Activated CD8-positive, alpha-beta memory T cell treated with anti-CD3 and anti-CD28 coated beads for 24 hours (primary cell): ENCODE measurements at regions not wholly inside any gene's neighbourhood (a gene's known extent, or its start where the extent isn't known, plus 50 kb on each side); places are given as distances from the start of the nearest gene placed in this dataset.
A peak's percentile ranks its signal among the peaks of the same experiment; 100 is the strongest.
"Not testable (repeated sequence)": the region's sequence is repeated elsewhere in the genome, so short reads cannot be mapped to it uniquely, and the experiment has no call there.

Experiments used
- DNase-seq: peaks from one replicate; pipeline ENCODE4 v3.0.0-alpha.2; 2020

DNA sequence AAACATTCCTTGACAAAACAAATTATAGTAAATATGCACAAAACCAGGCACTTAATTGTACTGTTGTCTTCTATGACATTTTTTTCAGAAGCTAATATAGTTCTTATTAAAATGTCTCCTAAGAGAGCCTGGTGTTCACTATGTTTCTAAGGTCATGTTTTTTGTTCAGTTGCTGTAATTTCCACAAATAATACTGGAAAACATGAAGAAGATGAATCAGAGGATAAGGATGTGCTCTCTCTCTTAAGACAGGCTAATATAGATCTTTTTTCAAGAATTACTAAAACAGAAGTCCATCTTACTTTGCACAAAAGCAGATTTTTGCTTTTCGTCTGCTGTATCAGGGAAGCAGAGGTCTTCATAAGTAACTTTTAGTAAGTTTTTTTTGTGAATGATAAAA is 823.0 kb upstream of the NECTIN3 start:
- no peak for DNase-seq

DNA sequence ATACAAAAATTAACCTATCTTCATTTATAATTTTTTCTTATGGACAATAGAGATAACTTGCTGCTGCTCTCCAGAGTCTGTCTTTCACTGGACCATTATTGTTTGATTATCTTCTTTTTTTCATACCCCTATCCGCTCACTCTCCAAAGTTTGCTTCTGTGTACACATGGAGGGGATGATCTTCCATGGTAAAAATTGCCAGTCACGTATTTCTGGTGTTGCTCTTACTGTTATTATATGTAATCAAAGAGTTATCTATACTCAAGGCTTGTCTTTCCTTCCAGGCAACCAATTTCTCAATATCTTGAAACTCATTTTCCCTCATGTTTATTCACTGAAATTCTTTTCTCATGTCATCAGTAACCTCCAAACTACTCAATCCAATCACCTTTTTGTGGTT is 817.8 kb upstream of the NECTIN3 start:
- no peak for DNase-seq

DNA sequence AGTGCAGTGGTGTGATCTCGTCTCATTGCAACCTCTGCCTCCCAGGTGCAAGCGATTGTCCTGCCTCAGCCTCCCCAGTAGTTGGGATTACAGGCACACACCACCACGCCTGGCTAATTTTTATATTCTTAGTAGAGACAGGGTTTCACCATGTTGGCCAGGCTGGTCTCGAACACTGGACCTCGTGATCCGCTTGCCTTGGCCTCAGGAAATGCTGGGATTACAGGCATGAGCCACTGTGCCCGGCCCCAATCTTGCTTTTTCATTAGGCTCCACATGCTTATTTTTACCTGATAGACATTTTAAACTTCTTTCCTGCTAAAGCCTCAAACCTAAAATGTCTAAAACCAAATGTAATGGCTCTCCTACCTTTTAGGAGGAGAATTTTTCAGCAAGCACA is 817.0 kb upstream of the NECTIN3 start:
- DNase-seq, result no peak

DNA sequence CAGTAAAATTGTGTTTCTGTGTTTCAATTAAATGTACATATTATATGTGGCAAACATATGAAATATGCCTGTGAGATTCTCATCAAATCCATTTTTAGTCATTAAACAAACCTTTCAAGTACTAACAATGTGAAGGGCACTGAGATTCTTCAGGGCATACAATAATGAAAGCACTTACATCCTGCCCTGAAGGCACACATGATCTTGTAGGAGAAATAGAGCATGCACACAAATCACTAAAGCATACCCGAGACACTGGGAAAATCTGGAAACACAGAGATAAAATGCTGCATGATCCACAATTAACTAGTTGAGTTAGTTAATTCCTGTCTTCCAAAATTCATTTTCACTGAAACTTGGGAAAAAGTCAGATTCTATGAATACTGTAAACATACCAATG is 810.5 kb upstream of the NECTIN3 start:
- no peak for DNase-seq

DNA sequence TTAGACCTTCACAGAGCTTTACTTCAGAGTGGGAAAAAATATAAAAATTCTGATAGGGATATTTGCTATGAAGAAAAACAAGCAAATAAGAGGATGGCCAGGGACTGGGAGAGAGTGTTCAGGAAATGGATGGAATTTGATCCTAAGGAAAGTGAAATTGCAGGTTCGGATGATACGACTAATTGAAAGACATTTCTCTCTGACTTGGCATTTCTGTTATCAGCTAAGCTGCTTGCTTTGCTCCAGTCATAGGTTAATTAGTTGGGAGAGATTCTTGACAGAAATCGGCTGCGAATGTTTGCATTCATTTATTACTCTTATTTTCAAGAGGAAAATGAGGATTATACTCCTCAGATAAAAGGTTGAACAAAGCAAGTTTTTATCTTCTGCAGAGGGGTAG is 808.7 kb upstream of the NECTIN3 start:
- DNase-seq, result no peak

DNA sequence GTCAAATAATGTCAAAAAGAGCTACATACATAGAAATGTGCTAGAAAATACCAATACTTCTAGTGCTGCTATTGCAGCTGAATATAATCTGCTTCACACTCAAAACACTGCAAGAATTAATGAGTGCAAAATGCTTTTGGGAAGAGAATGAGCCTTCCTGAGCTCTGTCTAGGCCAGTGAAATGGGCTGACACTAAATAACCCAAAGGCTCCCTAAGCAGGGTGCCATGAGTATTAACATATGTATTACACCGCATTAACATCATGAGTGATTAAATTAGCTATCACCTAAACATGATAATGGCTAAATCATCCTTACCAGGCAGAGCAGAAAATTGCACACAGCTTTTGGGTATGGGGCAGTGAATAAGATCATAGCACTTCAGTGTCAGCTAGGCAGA is 806.3 kb upstream of the NECTIN3 start:
- no peak for DNase-seq

DNA sequence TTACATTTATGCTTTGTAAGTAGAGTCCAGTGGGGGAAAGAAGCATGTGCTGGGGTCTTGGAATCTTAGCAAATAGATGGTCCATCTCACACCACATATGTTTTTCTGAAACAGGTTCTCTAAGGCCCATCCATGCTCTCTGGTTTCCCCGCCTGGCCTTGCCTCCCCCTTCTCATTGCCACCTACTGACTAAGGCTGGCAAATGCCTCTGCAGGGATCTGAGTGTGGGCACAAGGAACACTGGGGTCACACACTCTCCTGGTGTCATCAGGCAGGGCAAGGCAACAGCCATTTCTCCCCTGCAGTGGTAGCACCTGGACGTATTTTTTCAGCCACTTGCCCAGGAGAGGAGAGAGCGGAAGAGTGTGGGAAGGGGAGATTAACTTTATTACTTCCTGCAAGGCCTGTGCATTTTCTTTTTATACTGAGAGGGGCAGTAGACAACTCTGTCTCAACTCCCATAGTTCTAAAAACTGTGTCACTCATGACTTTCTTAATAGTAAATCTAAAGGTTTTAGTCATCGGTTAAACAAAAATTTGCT is 804.2 kb upstream of the NECTIN3 start:
- DNase-seq, result no peak

DNA sequence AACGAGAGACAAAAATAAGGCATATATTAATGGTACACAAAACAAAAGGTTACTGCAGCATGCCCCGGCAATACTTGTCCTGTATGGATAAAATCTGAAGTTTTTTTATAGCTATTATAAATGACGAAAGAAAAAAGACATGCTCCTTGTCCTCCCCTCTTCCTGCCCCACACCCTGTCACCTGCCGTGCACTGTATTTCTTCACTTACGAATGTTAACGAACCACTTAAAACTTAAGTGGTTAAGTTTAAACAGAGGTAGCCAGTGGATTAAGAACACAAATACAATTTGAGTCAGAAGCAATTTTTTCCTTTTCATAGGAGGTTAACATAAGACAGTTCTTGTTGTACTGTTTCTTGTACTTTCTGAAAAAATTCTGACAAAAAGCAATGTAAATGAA is 799.1 kb upstream of the NECTIN3 start:
- no peak for DNase-seq

DNA sequence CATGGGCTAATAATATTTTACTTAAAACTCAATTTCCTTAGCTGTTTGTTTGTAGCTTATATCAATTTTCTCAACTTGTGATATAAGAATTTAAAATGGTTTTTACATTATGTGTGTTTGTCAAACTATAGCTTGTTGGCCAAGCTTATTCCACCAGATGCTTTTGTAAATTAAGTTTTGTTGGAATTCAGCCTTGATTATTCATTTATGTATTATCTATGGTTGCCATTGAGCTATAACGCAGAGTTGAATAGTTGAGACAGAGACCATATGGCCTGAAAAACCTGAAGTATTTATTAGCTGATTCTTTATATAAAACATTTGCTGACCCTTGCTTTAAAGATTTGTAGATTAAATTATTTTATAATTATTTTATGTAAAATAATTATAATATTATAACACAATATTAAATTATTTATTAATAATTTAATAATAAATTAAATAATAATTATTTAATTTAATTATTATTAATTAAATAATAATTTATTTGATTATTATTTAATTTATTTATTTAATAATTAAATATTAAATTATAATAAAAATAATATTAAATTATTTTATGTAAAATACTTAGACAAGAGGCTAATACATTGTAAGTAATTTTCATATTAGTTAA is 779.6 kb upstream of the NECTIN3 start:
- DNase-seq, result no peak

DNA sequence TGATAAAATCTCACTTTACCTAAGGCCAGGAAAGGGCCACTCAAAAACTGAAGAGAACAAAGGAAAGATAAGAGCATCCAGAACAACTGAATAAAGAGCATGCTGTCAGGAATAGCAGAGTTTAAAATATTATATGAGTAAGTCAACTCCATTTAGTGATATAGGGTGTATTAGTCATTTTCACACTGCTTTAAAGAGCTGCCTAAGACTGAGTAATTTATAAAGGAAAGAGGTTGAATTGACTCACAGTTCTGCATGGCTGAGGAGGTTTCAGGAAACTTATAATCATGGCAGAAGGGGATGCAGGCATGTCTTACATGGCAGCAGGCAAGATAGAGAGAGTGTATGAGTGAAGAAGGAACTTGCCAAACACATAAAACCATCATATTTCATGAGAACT is 778.0 kb upstream of the NECTIN3 start:
- no peak for DNase-seq

DNA sequence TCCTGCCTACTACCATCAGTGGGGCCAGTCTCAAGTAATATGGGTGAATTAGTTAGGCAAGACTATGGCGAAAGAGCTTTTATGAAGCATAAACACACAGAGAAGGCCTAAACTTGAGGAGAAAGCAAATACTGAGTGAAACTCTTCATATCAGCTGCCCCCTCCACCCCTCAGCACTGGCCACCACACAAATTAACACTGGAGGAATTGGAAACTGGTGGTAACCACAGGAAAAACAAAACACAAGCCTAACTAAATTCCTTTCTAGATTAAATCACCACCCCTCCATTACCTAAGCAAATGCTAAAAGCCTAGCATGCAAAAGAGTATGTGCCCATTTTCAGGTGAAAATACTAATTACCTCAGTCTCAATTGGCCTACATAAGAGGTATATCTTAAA is 774.7 kb upstream of the NECTIN3 start:
- no peak for DNase-seq

DNA sequence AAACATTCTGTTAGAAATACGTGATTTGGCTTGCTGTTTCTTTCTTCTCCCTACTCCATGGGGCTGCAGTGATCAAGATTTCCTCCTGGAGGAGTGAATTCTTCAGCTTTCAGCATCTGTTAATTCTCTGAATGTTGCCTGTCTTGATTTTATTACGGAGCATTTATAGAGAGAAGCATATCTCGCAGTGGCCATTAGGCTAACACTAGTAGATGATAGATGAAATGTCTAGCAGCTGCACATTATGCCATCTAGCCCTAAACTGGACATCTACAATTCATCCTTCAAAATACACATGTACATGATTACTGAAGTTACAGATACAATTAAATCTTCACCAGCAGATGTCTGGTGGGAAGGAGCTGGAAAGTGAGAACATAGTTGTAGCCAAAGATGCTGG is 769.8 kb upstream of the NECTIN3 start:
- no peak for DNase-seq

DNA sequence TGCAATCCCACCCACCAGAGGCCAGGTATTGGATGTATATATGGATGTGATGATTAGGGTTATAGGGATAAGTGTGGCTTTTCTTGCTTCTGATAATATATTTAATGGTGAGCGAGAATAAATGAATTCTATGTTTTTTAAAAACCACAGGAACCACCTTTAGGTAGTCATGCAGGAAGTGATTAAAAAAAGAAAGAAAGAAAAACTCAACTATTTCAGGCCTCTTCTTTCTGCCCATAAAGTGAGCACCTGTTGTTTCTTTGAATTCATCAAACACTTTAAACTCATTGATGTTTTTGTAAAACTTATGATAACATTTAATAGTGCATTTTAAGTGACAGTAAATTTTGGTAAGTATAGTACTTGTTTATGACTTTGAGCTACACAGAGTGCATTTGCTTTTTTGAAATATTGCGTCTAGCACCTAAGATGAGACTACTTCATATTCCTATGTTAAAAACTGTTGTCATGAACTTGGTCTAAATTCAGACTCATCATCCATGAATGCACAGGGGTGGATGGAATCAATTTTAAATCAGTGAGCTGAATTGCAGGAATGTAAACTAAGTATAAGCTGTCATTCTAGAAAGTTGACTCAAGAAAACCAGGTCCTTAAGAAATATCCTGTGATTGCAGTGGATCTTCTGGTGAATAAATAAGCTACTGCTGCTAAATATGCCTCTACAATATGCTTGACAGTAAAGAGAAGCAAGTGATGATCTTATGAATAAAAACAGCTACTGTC is 764.4 kb upstream of the NECTIN3 start:
- DNase-seq, result no peak

DNA sequence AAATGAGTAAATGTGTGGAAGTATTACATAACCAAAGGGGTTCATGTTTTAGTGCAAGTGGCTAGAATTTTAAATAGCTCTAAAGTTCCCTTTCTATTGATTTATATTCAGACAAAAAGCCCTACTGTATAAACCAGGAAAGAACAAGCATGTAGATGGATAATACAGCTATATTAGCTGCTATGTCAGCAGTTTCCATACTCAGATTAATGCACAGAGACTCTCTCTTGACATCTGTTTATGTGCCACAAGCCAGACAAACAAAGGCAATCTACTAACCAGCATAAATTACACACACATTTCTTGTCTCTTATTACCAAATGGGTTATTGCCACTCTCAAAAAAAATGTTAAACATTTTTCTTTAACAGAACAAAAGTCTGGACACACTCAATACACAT is 760.1 kb upstream of the NECTIN3 start:
- DNase-seq, result no peak

DNA sequence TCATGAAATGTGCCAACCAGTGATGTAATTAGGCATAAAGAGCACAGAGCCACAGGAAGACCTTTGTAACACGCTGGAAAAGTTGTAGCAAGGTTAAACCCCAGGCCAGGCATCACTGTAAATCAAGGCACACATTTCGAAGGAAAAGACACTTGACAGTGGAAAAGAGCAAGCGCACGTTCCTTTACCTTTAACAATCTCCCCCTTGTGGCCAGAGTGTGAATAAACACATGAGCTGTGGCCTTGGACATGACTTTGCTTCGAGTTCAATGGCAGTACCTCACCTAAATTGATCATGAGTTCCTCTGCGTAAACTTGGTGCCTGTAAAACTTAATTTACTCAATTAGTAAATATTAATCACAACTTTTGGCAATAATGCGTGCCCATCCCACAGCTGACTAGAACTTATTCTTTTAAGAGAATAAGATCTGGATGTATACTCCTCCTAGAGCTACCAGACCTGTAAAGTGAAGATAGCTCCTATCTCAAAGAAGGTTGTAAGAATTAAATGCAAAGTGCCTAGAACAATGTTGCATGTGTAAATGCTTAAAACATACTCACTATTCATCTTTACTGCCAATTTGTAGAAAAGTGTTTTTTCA is 757.0 kb upstream of the NECTIN3 start:
- peak; percentile 75 for DNase-seq

DNA sequence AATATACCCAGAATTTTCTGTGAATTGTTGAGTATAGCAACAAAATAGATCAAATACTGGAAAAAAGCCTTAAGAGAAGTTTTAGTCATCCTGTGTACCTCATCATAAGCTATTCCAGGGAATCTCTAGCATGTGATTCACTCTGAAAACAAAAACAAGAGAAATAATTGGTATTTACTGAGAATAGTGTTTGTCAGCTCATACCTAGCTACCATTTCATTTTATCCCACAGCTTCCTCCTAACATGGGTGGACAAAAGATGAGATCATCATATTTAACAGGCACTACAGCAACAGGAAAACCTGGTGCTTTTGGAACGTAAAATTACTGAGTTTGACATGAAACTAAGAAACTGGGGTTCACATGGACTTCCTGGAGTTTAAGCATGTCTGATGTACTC is 753.5 kb upstream of the NECTIN3 start:
- DNase-seq, result no peak

DNA sequence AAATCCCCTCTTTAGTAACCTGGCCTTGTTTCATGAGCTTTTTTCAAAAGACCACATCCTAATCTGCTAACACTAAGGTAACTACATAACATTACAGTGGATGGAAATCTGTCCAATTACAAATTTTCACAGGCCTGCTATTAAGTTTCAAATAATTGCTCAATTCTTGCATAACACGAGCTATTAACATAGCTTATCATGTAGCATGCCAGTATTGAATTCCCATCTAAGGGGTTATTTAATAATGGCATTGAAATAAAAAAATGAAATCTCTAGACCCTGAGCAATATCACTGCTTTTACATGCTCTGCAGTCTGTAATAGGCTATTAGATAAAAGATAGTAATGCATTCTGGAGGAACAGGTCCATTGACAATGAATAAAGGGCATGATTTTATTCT is 748.3 kb upstream of the NECTIN3 start:
- no peak for DNase-seq

DNA sequence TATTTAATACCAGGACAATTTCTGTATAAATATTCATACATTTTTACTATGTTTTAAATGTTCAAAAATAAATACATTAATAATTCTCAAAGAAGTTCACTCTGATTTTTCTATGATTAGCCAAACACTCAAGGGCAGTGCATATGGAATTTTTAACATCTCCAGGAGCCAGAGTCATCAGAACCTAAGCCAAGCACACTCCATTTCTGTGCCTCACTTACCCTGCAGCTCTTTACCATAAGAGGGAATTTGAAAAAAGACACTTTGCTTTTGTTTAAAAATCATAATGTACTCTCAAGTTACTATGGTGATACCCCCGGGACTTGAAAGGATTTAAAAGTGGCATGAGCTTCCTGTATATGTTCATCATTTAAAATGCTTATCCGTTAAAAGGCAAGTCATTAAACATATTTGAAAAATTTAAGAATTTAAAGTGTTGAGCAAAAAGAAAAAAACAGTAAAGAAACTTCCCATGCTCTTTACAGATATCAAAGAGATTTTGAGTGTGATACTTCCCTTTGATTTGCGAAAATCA is 747.4 kb upstream of the NECTIN3 start:
- DNase-seq, result no peak

DNA sequence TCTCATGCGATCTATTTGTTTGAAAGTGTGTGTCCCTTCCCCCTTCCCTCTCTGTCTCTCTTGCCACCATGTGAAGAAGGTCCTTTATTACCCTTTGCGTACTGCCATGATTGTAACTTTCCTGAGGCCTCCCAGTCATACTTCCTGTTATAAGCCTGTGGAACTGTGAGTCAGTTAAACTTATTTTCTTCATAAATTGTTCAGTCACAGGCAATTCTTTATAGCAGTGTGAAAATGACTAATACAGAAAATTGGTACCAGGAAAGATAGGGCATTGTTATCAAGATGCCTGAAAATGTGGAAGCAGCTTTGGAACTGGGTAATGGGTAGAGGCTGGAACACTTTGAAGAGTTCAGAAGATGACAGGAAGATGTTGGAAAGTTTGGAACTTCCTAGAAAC is 743.7 kb upstream of the NECTIN3 start:
- DNase-seq, result no peak

DNA sequence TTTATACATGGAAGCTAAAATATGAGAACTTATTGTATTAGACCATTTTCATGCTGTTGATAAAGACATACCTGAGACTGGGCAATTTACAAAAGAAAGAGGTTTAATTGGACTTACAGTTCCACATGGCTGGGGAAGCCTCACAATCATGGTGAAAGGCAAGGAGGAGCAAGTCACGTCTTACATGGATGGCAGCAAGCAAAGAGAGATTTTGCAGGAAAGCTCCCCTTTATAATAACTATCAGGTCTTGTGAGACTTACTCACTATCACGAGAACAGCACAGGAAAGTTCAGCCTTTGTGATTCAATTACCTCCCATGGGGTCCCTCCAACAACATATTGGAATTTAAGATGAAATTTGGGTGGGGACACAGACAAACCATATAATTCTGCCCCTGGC is 740.1 kb upstream of the NECTIN3 start:
- DNase-seq, result not testable (repeated sequence)

DNA sequence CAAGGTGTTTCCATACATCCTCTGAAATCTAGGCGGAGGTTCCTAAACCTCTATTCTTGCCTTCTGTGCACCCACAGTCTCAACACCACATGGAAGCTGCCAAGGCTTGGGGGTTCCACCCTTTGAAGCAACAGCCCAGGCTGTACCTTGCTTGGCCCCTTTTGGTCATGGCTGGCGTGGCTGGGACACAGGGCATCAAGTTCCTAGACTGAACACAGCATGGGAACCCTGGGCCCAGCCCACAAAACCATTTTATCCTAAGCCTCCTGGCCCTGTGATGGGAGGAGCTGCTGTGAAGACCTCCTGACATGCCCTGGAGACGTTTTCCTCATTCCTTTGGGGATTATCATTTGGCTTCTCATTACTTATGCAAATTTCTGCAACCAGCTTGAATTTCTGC is 739.0 kb upstream of the NECTIN3 start:
- no peak for DNase-seq

DNA sequence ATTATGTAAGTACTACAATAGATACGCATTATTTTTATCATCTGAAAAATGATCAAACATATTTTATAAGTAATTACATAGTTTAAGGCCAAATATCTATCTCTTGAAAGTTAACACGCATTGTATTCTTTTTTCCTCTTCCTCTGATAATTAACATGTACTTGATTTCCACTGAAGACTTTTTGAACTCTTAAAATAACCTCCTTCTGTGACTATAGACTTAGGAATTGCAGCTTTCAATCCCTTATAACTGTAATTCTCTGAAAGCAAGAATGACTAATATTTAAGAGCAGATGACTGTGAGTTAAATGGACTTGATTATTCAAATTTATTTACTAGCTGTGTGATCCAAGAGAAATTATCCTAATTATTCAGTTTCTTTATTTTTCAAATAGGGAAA is 730.6 kb upstream of the NECTIN3 start:
- no peak for DNase-seq

DNA sequence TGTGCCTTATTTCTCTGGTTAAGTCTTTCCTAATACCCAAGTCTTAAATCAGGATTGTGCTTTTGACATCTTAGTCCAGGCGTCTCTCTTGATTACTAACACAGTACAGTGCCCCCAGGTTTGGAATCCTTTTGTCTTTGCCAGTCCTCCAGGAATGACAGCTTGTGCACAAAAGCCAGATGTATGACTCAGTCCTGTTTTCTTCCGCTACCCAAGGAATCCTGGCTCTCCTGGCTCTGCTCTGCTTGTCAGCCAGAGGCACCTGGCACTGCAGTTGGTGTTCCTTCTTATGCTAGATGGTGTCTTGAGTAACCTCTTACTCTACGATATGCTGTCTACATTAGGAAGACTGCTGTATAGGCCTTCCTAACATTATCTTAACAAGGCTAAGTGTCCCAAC is 728.2 kb upstream of the NECTIN3 start:
- DNase-seq, result no peak

DNA sequence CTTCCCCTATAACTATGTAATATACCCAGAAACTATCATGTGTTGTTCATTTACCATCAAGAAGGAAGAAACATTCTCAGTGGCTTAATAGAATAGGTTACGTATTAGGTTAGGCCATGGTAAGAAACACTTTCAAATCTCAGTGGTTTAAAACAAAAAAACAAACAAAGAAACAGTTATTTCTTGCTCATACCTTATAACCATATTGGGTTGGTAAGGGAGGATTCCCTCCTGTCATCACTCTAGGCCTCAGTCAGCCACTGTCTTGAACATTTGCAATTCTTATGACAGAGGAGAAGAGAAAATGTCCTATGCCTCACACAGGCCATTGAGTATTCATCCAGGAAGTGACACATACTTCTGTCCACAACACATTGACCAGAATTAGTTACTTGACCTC is 727.7 kb upstream of the NECTIN3 start:
- DNase-seq, result no peak
